GM21529 (cell line): ENCODE measurements at regions not wholly inside any gene's neighbourhood (a gene's known extent, or its start where the extent isn't known, plus 50 kb on each side); places are given as distances from the start of the nearest gene placed in this dataset.
"Not testable (repeated sequence)": the region's sequence is repeated elsewhere in the genome, so short reads cannot be mapped to it uniquely, and the experiment has no call there.

Experiments used
- ATAC-seq: cut with Tn5 transposase; IDR thresholded peaks from one replicate; pipeline ENCODE4 v1.9.1; 2021; ENCODE audit not compliant: unreplicated experiment

- no peak for ATAC-seq
Observed at GRCh38 chr13:64756621-64757020, 2473.5 kb downstream of the PCDH9 start.

- no peak for ATAC-seq
Observed at GRCh38 chr13:64755961-64756360, 2474.2 kb downstream of the PCDH9 start.

GRCh38 chr13:64753233-64754000 lies 2476.7 kb downstream of the PCDH9 start:
- ATAC-seq, result no peak

- ATAC-seq, result no peak
Observed at GRCh38 chr13:64749301-64749700, 2480.8 kb downstream of the PCDH9 start.

- ATAC-seq, result no peak
Observed at GRCh38 chr13:64746845-64747244, 2483.3 kb downstream of the PCDH9 start.

GRCh38 chr13:64740493-64740892 lies 2489.6 kb downstream of the PCDH9 start:
- ATAC-seq, result no peak

GRCh38 chr13:64725492-64725891 lies 2504.6 kb downstream of the PCDH9 start:
- ATAC-seq, result no peak

- ATAC-seq, result no peak
Observed at GRCh38 chr13:64723724-64724123, 2506.4 kb downstream of the PCDH9 start.

DNA sequence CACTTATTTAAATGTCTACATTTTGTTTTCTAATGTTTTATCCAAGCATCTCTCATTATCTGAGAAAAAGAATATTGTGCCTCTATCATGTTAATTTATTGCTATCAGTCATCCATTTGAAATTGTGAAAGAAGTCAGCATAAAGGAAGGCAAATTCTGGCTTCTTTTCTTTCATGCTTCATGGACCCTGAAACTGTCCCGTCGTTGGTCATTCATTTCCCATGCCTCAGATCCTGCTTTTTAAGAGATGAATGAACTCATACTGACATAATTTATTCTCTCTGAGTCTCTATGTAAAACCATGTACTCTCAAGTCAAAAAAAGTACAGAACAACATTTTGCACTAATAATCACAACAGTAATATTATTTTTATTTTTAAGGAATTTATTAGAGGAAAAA lies 2512.0 kb downstream of the PCDH9 start:
- ATAC-seq, result no peak

DNA sequence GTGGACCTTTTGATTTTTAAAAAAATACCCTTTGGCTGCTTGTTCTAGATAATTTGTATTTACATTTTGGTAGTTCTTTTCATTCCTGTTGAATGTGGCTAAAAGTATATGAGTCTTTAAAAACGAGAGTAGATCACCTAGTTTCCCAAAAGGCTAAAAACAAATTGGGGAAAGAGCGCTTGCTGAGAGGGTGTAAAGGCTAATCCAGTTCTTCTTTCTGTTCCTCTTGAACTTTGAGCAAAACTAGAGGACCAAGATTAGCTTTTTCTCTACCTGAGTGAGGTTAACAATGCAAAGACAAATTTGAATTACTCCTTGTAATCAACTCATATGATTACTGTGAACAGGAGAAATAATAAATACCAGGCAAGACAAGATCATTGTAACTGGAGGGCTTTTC lies 2513.2 kb downstream of the PCDH9 start:
- no peak for ATAC-seq

GRCh38 chr13:64709079-64709478 lies 2521.1 kb downstream of the PCDH9 start:
- no peak for ATAC-seq

- no peak for ATAC-seq
Observed at GRCh38 chr13:64704121-64704649, 2526.0 kb downstream of the PCDH9 start.

DNA sequence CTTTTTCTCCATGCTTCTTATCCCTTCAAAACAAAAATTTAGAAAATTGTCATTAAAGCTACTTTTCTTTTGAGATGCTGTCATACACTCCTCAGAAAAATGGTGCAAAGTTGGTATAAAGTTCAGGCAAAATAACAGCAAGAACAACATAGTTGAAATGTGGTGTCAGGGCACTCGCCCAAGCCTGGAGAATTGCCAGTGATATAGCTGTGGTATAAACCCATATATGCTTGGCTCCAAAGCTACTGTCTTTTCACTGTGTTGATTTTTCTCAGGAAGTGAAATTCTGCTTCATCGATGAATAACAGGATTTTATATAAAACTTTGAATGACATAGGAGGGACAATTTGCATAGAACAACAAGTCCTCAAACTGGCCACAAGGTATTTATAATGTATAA lies 2532.9 kb downstream of the PCDH9 start:
- ATAC-seq, result no peak

DNA sequence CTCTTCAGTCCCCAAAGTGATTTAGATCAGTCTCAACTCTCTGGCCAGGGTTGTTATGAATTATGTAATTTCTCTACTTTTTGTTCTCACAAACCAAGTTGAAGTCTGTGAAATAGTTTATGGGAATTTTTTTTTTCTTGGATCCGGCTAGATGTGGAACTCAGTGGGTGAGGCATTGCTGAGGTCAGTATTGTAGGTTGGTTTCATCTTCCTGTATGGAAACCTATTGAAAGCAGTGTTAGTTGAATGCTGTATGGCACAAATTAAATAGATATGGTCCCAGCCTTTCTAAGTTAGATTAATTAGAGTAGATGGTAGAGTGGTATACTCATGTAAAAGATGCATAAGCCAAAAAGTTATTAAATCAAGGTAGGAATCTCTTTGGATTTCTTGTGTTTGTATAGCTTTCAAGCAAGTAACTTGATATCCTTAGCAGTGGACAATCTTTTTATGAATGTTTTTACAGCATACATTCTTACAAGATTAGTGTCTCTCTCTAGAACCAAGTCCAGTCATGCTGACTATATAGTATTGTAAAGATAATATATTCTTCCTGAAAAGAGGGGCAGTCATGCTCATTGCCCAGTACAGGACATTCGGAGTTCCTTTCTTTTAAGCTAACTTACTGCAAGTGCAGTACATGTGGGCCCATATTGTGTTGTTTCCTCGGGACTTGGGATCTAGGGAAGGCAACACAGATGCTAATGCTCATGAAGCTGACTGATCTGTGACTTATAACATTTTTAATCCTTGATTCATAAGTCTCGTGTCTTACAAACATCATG lies 2541.1 kb downstream of the PCDH9 start:
- no peak for ATAC-seq

DNA sequence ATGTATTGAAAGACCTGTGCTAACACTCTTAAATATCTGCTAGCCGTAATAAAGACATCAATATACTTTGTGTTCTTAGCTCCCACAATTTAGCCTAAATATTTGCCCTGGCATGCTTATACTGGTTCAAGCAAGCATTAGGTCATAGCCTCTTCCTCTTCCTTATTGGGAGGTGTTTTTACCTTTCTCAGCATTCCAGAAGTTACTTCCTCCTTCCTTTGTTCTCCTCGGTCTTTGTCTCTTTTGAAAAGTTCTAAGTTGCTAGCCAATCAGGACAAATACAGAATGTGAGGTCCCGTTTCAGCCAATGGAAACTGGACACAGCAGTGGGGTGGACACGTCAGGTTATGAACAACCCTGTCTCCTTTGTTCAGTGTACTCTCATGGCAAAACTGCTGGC lies 2543.6 kb downstream of the PCDH9 start:
- ATAC-seq, result not testable (repeated sequence)

GRCh38 chr13:64684685-64685431 lies 2545.3 kb downstream of the PCDH9 start:
- ATAC-seq, result no peak

DNA sequence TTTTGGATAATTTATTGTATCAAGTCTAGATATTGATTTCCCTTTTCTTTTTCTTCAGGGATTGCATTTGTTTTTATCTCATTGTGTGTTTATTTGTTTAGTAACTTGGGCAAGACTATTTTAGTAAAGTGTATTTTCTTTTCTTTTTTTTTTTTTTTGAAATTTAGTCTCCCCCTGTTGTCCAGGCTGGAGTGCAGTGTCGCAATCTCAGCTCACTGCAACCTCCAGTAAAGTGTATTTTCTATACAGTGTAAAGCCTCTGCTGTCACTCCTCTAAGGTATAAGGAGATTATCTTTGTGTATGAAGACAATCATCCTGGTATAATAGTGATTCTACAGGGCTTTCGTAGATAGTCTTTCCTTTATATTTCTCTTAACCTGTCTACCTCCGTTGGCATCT lies 2546.0 kb downstream of the PCDH9 start:
- ATAC-seq, result no peak

DNA sequence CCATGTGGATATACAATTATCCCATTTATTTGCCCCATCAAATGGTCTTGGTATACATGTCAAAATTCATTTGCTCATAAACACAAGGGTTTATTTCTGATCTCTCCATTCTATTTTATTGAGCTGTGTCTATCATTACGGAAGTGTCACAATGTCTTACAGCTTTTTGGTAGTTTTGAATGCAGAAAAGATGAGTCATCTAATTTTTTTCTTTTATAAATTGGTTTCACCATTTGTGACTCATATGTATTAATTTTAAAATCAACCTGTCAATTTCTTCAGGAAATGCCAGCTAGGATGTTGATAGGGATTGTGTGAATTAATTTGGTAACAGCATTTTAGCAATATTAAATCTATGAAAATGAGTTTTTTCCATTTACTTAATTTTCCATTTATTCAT lies 2549.4 kb downstream of the PCDH9 start:
- ATAC-seq, result no peak

DNA sequence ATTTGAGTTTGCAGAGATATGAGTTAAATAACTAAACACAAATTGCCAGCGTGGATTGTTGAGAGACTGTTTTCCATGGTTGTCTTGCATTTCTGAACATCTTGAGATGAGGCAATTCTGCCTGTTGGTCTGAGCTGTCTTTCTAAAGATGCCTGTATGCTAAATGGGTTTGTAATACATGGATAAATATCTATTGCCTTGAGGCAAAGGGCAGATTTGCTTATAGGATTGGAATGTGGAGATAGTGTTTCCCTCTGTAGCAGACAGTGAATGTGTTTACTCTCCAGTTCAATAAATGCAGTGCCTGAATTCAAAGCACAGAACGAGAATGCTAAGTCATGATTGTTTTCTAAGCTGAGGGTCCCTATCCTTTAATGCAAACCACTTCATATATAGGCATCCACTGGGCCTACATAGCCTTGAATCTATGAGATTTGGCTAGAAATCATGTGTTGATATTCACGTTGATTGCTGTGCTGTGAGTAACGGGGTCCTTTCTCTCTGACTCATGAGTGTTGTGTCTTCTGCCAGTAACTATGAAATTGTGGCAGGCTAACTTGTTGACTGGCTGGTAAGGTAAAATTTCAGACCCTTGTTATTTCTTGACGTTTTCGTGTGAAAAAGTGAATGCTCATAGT lies 2554.8 kb downstream of the PCDH9 start:
- ATAC-seq, result no peak

DNA sequence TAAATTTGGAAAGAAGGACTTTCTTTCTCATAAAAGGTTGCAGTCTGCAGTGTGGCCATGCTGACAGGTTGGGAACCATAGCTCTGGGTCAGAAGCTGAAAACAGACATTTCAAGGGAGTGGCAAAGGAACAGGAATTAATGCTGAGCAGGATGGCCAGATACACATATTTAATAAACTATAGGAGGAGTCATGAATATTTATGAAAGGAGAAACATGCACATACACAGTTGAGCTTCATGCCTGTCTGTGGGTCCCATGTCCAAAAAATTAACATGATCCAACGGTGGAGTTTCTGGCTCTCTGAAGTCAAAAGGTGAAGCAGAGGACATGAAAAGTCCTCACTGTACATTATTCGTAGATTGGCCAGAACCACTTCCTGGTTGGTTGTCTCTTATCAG lies 2556.0 kb downstream of the PCDH9 start:
- no peak for ATAC-seq

DNA sequence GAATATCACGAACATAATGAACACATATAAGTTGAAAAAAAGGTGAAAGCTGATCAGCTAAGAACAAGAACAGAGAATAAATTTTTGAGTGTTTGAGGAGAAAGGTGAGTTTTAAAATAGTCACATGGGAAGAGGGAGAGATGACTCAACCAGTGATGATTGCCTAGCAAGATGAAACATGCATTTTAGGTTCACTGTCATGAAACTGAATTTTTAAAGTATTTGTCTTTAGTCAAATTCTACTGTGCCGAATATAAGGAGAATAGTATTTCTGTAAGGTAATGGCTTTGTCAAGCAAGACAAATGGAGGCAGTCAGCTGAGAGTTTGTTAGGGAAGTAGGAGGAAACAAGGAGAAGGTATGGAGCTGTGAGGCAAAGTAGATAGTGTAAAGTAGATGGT lies 2557.4 kb downstream of the PCDH9 start:
- ATAC-seq, result no peak
